ENCODE measurements at regions not wholly inside any gene's neighbourhood (a gene's known extent, or its start where the extent isn't known, plus 50 kb on each side); places are given as distances from the start of the nearest gene placed in this dataset.

DNA sequence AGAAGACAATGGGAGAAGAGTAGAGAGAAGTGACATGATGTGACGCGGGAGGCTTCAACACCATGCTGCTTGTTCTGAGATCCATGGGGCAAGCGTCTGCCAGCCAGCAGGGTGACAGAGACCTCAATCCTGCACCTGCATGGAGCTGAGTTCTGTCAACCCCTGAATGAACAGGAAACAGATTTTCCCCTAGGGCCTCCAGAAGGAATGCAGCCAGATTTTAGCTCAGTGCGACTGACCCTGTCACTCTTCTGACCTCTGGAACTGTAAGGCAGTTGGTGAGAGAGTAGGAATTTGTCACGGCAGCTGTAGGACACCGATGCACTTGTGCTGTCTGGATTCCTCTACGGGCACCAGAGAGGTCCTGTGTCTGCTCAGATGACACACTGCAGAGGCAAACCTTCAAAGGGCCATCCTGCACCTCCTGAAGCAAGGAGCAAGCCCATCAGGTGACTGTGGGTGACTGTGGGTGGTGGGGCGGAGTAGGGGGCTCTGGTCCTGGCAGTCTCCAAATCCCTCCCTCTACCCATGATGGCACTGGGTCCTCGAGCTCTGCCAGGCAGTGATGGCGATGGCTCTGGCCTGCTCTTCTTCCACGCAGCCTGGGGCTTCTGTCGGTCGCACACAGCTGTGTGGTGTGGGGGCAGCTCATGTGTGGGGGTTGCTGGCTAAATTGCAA is 194.3 kb upstream of the TWIST2 start:
- TF ChIP-seq CTCF (IDR thresholded peaks at IDR 0.05) (no peak), POLR2A (IDR thresholded peaks at IDR 0.05) (no peak), POLR2AphosphoS5 (IDR thresholded peaks at IDR 0.05) (no peak)

Measured in gastroesophageal sphincter (tissue), 3 donors.